ENCODE measurements at regions not wholly inside any gene's neighbourhood (a gene's known extent, or its start where the extent isn't known, plus 50 kb on each side); places are given as distances from the start of the nearest gene placed in this dataset.
"Not testable (repeated sequence)": the region's sequence is repeated elsewhere in the genome, so short reads cannot be mapped to it uniquely, and the experiment has no call there.

DNA sequence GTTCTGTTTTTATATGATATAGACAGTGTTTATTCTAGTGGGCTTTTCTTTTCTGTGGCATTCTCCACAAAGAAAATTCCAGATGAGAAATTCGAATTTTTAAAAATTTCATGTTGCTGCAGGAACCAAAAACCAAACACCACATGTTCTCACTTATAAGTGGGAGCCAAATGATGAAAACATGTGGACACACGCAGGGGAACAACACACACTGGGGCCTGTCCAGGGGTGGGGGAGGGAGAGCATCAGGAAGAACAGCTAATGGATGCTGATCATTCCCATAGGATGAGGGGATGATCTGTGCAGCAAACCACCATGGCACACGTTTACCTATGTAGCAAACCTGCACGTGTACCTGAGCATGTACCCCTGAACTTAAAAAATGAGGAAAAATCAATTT, 499.0 kb upstream of the SLC35B3 start:
- DNase-seq (ENCODE audit: low read depth), result no peak

DNA sequence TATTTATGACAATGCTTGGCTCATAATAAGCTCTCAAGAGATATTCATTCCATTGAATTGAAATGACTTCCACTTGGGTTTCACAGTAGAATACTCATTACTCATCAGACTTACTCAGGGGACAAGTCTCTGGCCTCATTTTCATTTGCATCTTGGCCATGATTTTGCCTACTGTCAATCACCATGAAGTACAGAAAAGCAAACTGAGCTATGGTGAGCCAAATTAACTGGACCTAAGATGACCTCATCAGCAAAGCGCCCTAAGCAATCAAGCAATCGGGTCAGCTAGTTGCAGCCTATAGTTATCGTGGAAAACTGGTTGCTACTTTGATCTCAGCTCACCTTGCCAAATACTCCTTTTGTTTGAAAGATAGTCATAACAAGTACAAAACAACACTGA, 494.7 kb upstream of the SLC35B3 start:
- DNase-seq (ENCODE audit: low read depth), result no peak

DNA sequence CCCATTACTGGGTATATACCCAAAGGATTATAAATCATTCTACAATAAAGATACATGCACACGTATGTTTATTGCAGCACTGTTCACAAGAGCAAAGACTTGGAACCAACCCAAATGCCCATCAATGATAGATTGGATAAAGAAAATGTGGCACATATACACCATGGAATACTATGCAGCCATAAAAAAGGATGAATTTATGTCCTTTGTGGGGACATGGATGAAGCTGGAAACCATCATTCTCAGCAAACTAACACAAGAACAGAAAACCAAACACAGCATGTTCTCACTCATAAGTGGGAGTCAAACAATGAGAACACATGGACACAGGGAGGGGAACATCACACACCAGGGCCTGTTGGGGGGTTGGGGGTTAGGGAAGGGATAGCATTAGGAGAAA, 484.9 kb upstream of the SLC35B3 start:
- DNase-seq (ENCODE audit: low read depth), result not testable (repeated sequence)

DNA sequence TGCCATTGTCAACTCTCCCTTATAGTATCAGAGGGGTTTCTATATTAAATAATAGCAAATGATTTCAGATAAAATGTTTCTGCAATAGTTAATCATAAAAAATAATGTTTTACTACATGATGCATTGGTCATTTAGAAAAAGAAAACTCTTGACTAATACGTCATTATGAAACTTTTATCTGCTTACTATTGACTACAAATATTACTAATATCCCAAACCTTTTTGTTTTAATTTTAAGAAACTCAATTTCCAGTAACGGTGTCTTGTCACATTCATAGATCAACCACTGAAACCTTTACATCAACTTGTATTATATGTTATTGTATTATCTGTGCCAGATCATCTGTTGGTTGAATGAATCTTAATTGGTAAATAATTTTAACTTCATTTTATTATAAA, 482.9 kb upstream of the SLC35B3 start:
- DNase-seq (ENCODE audit: low read depth), result no peak

DNA sequence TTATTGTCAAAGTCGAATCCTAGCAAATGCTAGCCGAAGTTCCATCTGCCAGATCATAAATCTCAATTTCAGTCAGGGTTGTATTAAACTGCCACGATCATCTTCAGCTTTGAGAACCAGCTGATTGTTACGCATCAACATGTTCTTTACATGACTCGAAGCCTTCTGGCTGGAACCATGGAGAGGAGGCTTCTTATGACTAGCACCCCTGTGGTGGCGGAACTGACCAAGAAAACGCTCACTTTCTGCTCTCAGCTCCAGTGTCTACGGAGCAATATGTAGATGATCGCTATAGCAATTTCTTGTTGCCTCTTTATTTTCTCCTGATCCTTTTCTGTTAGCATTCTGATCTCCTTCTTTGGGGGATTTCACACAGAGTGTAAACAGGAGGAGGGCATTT, 479.4 kb upstream of the SLC35B3 start:
- DNase-seq (ENCODE audit: low read depth), result no peak

DNA sequence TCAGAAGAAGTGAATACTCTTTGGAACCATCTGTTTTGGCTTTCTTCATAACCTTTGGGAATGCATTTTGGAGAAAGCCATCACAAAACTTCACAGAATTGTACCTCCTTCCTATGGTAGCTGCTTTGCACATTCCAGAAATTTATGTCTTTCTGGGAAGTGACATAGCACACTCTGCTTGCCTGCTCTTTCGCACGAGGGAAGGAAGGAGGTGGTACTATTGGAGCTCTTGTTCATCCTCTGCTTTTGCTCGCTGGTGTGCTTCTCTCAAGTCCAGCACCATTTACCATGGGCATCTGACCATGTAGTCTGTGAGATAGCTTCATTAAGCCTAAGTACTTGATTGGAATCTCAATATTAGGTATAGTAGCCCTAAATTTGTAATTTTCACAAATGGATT, 473.3 kb upstream of the SLC35B3 start:
- DNase-seq (ENCODE audit: low read depth), result no peak

DNA sequence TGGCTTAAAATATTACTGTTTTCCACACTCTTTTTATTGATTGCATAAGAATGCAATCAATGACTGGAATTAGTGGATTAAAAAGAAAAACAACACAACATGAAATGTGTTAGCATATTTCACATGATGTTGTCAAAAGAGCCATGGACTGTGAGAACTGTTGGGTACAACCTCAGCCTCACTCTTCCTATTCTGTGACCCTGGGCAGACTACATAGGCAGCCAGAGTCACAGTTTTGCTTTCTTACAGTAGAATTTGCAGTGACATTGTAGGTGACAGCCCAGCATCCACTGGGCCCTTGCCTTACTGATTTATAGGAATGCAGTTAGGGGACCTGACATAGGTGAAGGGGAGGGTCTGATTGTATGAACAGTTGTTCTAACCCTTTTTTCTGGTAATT, 471.4 kb upstream of the SLC35B3 start:
- no peak for DNase-seq (ENCODE audit: low read depth)

DNA sequence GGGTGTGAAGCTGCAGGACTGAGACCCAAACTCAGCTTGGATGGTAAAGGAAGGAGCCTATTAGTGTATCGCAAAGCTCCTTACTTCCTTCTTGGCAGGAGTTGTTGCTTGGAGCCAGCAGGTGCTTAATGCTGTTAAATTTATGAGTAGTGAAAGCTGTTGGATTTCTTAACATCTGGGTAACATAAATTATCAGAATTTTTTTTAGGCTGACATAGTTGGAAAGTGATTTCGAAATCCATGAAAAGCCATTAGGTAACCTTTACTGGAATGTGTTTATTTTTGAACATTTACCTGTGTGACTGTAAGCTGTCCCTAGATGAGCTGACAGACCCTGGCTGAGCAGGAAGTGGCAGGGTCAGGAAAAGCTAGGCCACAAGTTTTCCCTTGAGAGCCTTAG, 470.4 kb upstream of the SLC35B3 start:
- no peak for DNase-seq (ENCODE audit: low read depth)

DNA sequence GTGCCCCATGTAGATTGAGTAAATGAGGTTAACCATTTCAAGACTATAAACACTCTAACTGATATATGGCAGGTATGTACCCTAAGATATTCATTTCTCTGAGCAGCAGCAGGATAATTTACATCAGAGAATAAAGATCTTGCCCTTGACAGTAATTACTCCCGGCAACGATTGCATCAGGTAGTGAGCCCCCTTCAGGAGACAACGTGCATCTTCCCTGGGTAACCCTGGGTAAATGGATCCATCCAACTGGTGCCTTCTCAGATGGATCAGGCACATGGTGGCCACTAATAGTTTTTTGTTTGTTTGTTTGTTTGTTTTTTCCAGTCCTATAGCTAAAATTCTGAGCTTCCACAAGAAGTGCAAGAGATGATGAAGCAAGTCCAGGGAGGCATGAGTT, 469.4 kb upstream of the SLC35B3 start:
- DNase-seq (ENCODE audit: low read depth), result no peak

DNA sequence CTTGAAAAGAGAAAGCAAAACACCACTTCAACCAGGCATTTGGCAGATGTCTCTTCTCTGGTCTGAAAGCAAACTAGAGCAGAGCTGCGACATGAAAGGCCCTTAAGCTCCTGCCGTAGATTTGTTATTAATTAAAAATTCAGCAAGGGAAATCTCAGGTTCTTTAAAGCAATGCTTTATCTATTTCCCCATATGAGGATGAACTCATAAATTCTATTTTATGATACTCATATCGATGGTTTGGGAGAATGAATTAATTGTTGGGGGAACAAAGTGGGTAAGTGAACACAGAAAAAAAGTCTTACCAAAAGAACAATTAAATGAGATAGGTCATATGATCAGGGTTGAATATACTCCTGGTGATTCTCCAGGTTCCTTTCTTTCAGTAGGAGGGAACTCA, 464.7 kb upstream of the SLC35B3 start:
- DNase-seq (ENCODE audit: low read depth), result no peak

DNA sequence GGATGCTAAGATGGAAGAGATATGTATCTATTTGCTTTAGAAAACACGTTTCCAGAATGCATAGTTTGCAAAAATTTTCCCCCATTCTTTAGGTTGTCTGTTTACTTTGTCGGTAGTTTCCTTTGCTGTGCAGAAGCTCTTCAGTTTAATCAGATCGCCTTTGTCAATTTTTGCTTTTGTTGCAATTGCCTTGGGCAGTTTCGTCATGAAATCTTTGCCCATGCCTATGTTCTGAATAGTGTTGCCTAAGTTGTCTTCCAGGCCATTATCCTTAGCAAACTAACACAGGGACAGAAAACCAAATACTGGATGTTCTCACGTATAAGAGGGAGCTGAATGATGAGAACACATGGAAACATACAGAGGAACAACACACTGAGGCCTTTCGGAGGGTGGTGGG, 454.2 kb upstream of the SLC35B3 start:
- no peak for DNase-seq (ENCODE audit: low read depth)

DNA sequence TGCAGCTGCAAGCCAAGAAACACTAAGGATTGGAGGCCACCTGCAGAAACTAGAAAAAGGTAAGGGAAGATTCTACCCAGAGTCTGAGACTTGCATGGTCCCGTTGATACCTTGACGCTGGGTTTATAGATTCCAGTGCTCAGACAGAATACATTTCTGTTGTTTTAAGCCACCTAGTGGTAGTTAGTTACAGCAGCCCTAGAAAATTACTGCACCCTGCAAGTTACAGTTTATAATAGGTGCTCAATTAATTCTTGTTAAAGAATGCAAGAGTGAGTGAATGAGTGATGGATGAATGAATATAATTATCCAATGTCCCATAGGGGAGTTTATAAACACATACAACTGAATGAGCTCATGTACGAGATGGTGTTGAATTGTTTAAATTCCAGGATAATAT, 453.1 kb upstream of the SLC35B3 start:
- no peak for DNase-seq (ENCODE audit: low read depth)

DNA sequence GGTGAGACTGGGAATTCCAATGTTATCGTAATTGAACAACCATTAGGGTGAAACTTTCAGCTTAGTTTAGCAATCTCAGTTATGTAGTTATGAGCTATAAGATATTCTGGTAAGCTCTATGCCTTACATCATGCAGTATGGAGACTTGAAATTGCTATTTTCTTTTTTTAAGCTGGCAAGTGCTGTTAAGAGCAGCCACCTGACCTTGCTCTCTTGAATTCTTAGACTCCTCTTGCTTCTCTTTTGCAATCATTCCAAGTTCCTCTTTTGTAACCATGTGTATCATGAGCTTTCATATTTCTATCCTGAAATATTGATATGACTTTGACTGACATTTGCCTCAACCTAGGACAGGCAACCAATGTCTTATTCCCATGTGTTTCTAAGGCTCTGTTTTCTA, 446.3 kb upstream of the SLC35B3 start:
- DNase-seq (ENCODE audit: low read depth), result no peak

DNA sequence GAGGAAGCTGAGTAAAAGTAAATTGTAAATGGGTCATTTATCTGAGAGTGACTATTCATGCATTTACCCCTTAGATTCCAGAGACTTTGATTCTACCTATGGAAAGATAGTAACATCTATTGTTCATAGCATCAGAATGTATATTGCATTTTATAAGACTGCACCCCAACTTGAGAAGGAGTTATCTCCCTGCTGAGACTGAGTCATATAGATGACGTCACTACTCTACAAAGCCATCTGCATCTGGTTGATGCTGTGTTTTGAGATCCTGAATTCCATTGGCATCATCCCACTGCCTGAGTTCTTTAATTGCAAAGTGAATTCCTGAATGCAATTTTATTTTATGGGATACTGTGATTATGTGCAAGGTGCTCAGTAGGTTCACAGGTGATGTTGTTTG, 444.0 kb upstream of the SLC35B3 start:
- DNase-seq (ENCODE audit: low read depth), result no peak

DNA sequence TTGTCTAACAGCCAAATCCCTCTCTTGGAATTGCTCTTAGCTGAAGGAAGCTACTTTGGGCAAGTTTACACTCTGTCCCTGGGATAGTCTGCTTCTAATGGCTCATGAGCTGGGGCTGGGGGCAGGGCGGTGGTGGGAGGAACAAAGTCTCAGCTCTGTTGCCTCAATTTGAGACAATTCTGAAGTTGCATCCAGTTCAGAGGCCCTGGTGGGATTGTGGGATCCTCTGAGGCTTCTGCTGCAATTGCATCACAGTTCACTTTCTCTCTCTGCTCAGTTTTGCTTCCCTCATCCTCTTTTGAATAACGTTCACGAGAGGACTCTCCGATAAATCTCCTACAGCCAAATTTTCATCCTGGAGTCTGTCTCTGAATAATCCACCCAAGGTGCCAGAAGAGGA, 440.6 kb upstream of the SLC35B3 start:
- no peak for DNase-seq (ENCODE audit: low read depth)

DNA sequence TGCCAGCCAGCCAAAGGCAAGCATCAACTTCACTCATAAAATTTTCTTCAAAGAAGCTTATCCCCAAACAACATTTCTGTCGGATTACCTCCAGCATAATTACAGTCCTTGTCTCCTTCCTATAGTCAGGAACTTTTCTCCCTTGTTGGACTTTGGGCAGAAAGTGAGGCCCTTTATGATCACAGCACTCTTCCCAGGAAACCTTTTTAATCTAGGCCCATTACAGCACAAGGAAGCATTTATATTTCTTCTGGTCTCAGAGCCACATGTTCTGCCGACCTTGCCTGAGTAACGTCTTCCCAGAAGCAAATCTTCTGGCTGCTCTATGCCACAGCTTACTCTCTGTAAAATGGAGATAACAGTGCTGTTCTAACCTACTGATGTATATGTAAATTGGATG, 437.2 kb upstream of the SLC35B3 start:
- DNase-seq (ENCODE audit: low read depth), result no peak

DNA sequence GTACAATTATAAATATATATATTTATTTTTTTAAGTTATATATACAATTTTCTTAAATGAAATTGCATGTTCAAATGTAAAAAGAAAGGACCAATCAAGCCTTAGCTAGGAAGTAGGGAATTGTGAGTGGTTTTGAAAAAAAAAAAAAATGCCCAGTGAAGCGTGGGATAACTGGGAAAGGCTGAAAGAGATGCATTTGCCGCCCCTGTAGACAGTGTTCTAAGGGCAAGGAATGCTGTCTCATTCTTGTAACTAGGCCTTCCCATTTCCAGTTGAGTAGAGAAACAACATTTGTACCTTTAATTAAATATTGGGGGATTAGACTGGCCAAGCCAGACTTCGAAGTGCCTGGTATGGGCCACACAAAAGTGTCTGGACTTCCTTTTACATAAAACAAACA, 430.1 kb upstream of the SLC35B3 start:
- DNase-seq (ENCODE audit: low read depth), result no peak

DNA sequence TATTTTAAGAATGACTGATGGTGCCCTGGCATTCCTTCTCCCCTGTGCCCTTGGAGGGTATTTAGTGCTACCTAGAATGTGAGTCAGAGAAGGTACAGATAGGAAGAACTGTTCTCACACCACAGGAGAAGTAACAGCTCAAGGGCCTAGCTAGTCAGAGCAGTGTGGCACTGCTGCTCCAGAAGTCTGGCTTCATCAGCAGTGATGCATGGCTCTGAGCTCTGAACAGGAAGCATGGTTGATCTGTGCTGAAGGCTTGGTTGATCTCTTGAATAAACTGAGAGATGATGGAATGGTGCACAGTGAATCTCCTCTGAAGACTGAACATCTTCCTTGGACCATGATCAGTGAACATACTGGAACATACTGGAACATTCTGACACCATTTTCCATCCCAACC, 425.3 kb upstream of the SLC35B3 start:
- DNase-seq (ENCODE audit: low read depth), result no peak

DNA sequence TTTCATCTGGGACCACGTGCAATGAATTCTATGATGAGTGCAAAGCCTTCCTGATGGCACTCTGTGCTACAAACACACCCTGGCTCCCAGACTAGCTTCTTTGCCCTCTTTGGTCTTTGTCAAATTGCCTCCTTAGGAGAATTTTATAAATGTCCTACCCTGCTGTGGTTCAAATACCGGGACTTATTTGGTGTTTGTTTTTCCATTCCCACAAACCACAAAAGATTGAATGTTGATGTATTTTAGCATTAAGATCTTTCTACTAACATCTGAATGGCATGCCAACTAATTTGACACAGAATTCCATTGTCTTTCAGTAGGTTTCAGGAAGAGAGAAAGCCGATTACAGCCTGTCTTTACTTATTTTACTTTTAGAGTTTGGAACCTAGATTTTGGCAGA, 424.2 kb upstream of the SLC35B3 start:
- peak; percentile 11 for DNase-seq (ENCODE audit: low read depth)

DNA sequence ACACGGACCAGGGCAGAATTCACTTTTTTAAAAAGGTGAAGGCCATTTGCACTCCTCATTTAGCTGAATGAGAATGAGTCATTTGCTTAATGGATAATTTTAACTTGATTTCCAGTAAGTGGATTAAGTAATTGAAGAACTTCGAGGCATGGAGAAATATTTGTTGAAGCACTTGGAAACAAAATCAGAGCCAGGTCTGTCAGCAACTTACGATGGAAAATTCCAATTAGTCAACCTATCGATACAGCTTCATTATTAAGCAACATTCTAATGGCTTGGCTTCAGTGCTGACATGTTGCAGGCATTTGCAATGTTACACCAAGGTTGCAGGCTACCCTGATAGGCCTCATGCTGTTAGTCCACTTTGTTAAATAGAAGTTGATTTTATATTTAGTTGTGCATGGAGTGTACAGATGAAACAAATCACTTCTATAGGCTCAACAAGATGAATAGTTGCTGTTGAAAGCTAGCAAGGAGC, 423.5 kb upstream of the SLC35B3 start:
- no peak for DNase-seq (ENCODE audit: low read depth)

DNA sequence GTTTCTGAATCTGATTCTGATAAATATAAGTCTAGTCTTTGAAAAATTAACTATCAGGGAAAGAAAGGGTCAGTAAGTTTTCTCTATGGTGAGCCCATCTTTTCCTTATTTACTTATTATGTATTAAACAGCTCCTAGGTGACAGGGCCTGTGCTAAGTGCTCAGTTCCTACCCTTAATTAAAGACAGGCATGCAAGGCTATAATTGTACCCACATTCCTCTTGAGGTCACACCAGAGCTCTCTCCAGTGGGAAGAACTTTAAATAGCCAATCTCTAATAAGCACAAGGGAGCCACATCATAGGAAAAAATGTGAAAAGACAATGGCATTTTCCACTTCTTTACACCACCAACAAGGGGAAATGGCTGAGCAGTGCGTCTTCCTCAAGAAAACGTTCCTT, 421.8 kb upstream of the SLC35B3 start:
- peak; percentile 7 for DNase-seq (ENCODE audit: low read depth)

DNA sequence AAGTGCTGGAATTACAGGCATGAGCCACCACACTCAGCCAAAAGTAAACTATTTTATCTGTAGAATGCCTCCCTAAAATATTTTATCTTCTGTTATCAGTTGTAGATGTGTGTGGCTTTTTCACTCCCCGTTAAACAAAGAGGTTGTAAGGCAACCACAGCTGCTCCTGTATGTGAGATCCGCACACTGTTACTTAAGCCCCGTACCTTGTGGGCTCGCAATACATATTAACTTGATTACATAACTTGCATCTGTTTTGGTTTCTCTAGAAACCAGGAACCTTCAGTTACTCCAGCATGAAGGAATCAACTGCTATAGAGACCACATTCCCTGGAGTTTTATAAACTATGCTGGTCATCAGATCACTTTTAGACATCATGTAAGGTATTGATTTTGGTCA, 420.1 kb upstream of the SLC35B3 start:
- no peak for DNase-seq (ENCODE audit: low read depth)

DNA sequence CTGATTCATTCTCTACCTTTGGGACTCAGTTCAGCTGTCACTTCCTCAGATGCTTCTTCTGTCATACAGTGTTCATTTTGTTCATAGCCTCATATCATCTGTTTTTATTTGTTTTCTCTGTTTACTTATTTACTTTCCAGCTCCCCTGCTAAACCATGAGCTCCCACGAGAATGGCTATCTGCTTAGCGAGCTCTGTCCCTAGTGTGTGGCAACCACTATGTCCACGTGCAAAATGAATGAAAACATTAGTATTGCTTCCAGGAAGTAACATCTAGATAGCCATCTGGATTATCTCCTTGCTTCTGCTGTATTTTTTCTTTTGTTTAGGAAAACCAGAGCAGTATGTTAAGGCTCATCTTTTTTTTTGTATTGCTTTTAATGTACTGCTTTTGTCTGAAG, 417.0 kb upstream of the SLC35B3 start:
- DNase-seq (ENCODE audit: low read depth), result no peak

DNA sequence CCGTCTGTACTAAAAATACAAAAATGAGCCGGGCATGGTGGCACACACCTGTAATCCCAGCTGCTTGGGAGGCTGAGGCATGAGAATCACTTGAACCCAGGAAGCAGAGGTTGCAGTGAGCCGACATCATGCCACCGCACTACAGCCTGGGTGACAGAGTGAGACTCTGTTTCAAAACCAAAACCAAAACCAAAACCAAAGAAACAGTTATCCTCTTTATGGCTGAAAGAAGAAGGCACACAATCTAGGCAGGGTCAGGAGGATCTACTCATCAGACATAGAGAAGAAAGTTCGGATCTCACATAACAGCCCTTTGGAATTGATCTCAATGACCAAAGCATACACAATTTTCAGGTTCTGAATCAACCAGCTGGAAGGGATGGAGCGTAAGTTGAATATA, 411.3 kb upstream of the SLC35B3 start:
- not testable (repeated sequence) for DNase-seq (ENCODE audit: low read depth)

DNA sequence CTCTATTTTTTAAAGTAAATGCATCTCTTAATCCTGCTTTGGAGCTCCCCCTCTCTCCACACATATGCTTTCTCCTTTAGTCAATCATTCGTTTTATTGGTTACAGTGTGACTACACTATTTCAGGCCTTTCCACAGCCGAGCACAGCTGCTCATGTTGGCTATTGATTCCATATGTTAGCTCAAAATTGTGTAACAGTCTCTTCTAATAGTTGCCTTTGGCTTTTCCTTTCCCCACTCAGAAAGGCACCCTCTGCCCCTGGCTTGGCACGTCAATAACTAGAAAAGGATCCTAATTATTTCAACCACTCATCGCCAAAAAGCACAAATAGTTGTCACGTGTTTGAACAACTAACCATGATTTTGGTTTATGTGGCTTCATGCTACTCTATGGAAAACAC, 410.3 kb upstream of the SLC35B3 start:
- no peak for DNase-seq (ENCODE audit: low read depth)

Data from RPMI7951 (cell line).